ENCODE measurements at regions not wholly inside any gene's neighbourhood (a gene's known extent, or its start where the extent isn't known, plus 50 kb on each side); places are given as distances from the start of the nearest gene placed in this dataset.

DNA sequence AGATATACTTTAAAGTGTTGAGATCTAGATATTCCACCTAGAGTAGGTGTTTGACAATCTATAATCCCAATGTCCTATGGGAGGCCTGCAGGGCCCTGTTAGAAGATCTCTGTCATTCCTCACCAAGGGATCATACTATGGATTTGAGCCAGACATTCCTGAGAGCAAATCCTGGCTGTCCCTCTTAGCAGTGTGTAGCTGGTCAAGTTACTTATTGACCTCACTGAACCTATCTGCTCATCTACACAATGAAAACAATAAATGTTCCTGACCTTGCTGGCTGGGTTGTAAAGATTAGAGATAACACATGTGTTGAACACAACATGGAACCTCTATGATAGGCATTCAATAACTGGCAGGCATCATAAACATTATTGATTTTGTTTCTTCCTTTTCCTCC, 265.6 kb upstream of the ATP11B start:
- Histone ChIP-seq H3K79me2 (ENCODE audit: control insufficient read depth, low read length) (no peaks in the 10 kb centered on the region), H3K27me3 (ENCODE audit: control insufficient read depth, low read length) (0 out of 2 replicates have a peak, but pooled peaks cover 2% of the 10 kb centered on the region), H4K20me1 (ENCODE audit: control insufficient read depth, insufficient read depth, low read depth, low read length) (no peaks in the 10 kb centered on the region), H3K36me3 (ENCODE audit: control insufficient read depth, low read length) (no peaks in the 10 kb centered on the region), H3K4me3 (ENCODE audit: low read length) (no peak overlapping the region), H3K27ac (ENCODE audit: low read depth, low read length) (no peak overlapping the region), H3F3A (ENCODE audit: control insufficient read depth, insufficient read depth) (no peaks in the 10 kb centered on the region), H3K9me2 (replicated peaks; ENCODE audit: control insufficient read depth, low read length) (no peaks in the 10 kb centered on the region), H3K4me1 (ENCODE audit: control insufficient read depth, low read length) (peaks cover 4% of the 10 kb centered on the region; the same call in 1 of the 2 replicates), H3K4me2 (ENCODE audit: low read length) (no peak overlapping the region), H3K9me3 (ENCODE audit: control insufficient read depth, insufficient read depth, low read length) (no peaks in the 10 kb centered on the region)
- TF ChIP-seq CTCF (IDR thresholded peaks at IDR 0.05; ENCODE audit: low read depth, low read length, poor library complexity, severe bottlenecking) (no peak), EZH2phosphoT487 (IDR thresholded peaks at IDR 0.05; ENCODE audit: borderline replicate concordance, low read length) (no peak)

GRCh38 chr3:182530316-182530715, 263.0 kb upstream of the ATP11B start:
- H3K27me3 ChIP-seq (ENCODE audit: control insufficient read depth, low read length): 0 out of 2 replicates have a peak, but pooled peaks cover 2% of the 10 kb centered on the region
- no peak overlapping the region for H3K4me3 ChIP-seq (ENCODE audit: low read length)
- no peaks in the 10 kb centered on the region for H3K9me3 ChIP-seq (ENCODE audit: control insufficient read depth, insufficient read depth, low read length)
- no peaks in the 10 kb centered on the region for H3K36me3 ChIP-seq (ENCODE audit: control insufficient read depth, low read length)
- no peak overlapping the region for H3K4me2 ChIP-seq (ENCODE audit: low read length)
- H3K79me2 ChIP-seq (ENCODE audit: control insufficient read depth, low read length): no peaks in the 10 kb centered on the region
- TF ChIP-seq EZH2phosphoT487 (IDR thresholded peaks at IDR 0.05; ENCODE audit: borderline replicate concordance, low read length) (no peak), CTCF (IDR thresholded peaks at IDR 0.05; ENCODE audit: low read depth, low read length, poor library complexity, severe bottlenecking) (no peak)
- no peaks in the 10 kb centered on the region for H3F3A ChIP-seq (ENCODE audit: control insufficient read depth, insufficient read depth)
- peaks cover 4% of the 10 kb centered on the region; the same call in 1 of the 2 replicates for H3K4me1 ChIP-seq (ENCODE audit: control insufficient read depth, low read length)
- H4K20me1 ChIP-seq (ENCODE audit: control insufficient read depth, insufficient read depth, low read depth, low read length): no peaks in the 10 kb centered on the region
- no peak overlapping the region for H3K27ac ChIP-seq (ENCODE audit: low read depth, low read length)
- H3K9me2 ChIP-seq (replicated peaks; ENCODE audit: control insufficient read depth, low read length): no peaks in the 10 kb centered on the region

DNA sequence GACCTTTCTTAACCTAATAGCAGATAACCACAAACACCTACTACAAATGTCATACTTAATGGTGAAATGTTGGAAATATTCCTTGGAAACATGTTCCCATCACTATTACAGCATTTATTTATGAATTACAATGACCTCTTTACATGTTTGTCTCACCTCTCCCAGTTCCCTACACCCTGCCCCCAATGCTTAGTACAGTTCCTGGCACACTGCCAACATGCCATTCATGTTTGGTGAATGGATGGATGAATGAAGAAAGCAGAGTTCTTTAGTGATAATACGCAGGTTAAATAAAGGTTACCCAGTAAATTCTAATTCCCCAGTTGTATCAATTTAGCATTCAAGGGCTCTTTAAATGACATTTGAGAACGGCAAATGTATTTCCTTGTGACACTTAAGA, 259.9 kb upstream of the ATP11B start:
- no peaks in the 10 kb centered on the region for H3K79me2 ChIP-seq (ENCODE audit: control insufficient read depth, low read length)
- H3K4me1 ChIP-seq (ENCODE audit: control insufficient read depth, low read length): peaks cover 8% of the 10 kb centered on the region
- no peak overlapping the region for H3K4me3 ChIP-seq (ENCODE audit: low read length)
- no peaks in the 10 kb centered on the region for H3K9me2 ChIP-seq (replicated peaks; ENCODE audit: control insufficient read depth, low read length)
- no peak for TF ChIP-seq EZH2phosphoT487 (IDR thresholded peaks at IDR 0.05; ENCODE audit: borderline replicate concordance, low read length)
- no peak for TF ChIP-seq CTCF (IDR thresholded peaks at IDR 0.05; ENCODE audit: low read depth, low read length, poor library complexity, severe bottlenecking)
- H3F3A ChIP-seq (ENCODE audit: control insufficient read depth, insufficient read depth): no peaks in the 10 kb centered on the region
- no peaks in the 10 kb centered on the region for H3K27me3 ChIP-seq (ENCODE audit: control insufficient read depth, low read length)
- H3K36me3 ChIP-seq (ENCODE audit: control insufficient read depth, low read length): no peaks in the 10 kb centered on the region
- no peak overlapping the region for H3K4me2 ChIP-seq (ENCODE audit: low read length)
- no peak overlapping the region for H3K27ac ChIP-seq (ENCODE audit: low read depth, low read length)
- no peaks in the 10 kb centered on the region for H4K20me1 ChIP-seq (ENCODE audit: control insufficient read depth, insufficient read depth, low read depth, low read length)
- H3K9me3 ChIP-seq (ENCODE audit: control insufficient read depth, insufficient read depth, low read length): no peaks in the 10 kb centered on the region
